Hindlimb muscle (tissue), 1 donor: ENCODE measurements at regions not wholly inside any gene's neighbourhood (a gene's known extent, or its start where the extent isn't known, plus 50 kb on each side); places are given as distances from the start of the nearest gene placed in this dataset.
"Not testable (repeated sequence)": the region's sequence is repeated elsewhere in the genome, so short reads cannot be mapped to it uniquely, and the experiment has no call there.

Experiments
- DNase-seq: peaks from one replicate; pipeline ENCODE4 v3.0.0-alpha.2; 2013

- no peak for DNase-seq
These were observed 102.9 kb downstream of the LRRN1 start for GRCh38 chr3:3902161-3902560.

GRCh38 chr3:3906171-3906570 lies 106.9 kb downstream of the LRRN1 start:
- no peak for DNase-seq

- no peak for DNase-seq
These were observed 107.8 kb downstream of the LRRN1 start for GRCh38 chr3:3907023-3907422.

GRCh38 chr3:3918763-3919162 lies 119.5 kb downstream of the LRRN1 start:
- no peak for DNase-seq

- no peak for DNase-seq
These were observed 120.1 kb downstream of the LRRN1 start for GRCh38 chr3:3919316-3919715.

- no peak for DNase-seq
These were observed 124.4 kb downstream of the LRRN1 start for GRCh38 chr3:3923619-3924018.

GRCh38 chr3:3927198-3927597 lies 128.0 kb downstream of the LRRN1 start:
- DNase-seq = no peak

- DNase-seq = no peak
These were observed 128.7 kb downstream of the LRRN1 start for GRCh38 chr3:3927965-3928364.

GRCh38 chr3:3941380-3941779 lies 142.1 kb downstream of the LRRN1 start:
- DNase-seq = not testable (repeated sequence)

GRCh38 chr3:3951071-3951470 lies 151.8 kb downstream of the LRRN1 start:
- DNase-seq = peak; percentile 1

GRCh38 chr3:3951501-3951900 lies 152.3 kb downstream of the LRRN1 start:
- no peak for DNase-seq

- not testable (repeated sequence) for DNase-seq
These were observed 163.6 kb downstream of the LRRN1 start for GRCh38 chr3:3962867-3963266.

GRCh38 chr3:3984053-3984452 lies 184.8 kb downstream of the LRRN1 start:
- no peak for DNase-seq

GRCh38 chr3:3991598-3991997 lies 192.4 kb downstream of the LRRN1 start:
- no peak for DNase-seq

GRCh38 chr3:3992312-3992874 lies 193.2 kb downstream of the LRRN1 start:
- DNase-seq = no peak

- DNase-seq = peak; percentile 24
These were observed 199.1 kb downstream of the LRRN1 start for GRCh38 chr3:3998140-3998922.

- not testable (repeated sequence) for DNase-seq
These were observed 200.1 kb downstream of the LRRN1 start for GRCh38 chr3:3999340-3999739.

GRCh38 chr3:4001976-4002375 lies 202.7 kb downstream of the LRRN1 start:
- no peak for DNase-seq

- no peak for DNase-seq
These were observed 207.1 kb downstream of the LRRN1 start for GRCh38 chr3:4006288-4006687.

- no peak for DNase-seq
These were observed 209.0 kb downstream of the LRRN1 start for GRCh38 chr3:4008205-4008604.

GRCh38 chr3:4011166-4011565 lies 211.9 kb downstream of the LRRN1 start:
- DNase-seq = no peak

- no peak for DNase-seq
These were observed 216.2 kb downstream of the LRRN1 start for GRCh38 chr3:4015426-4015825.

GRCh38 chr3:4019501-4019900 lies 220.3 kb downstream of the LRRN1 start:
- no peak for DNase-seq

GRCh38 chr3:4021162-4021561 lies 221.9 kb downstream of the LRRN1 start:
- no peak for DNase-seq

GRCh38 chr3:4029135-4029534 lies 229.9 kb downstream of the LRRN1 start:
- DNase-seq = no peak
